Heart left ventricle (tissue), 13 donors: ENCODE measurements at regions not wholly inside any gene's neighbourhood (a gene's known extent, or its start where the extent isn't known, plus 50 kb on each side); places are given as distances from the start of the nearest gene placed in this dataset.

Experiments
- CTCF ChIP-seq, 12 donors: fragments of 200-600 bp; sonication (generic) in 4 of 12; IDR thresholded peaks; one replicate each; pipeline versions ENCODE4 v1.5.0 to v1.8.0; 2018 to 2022; ENCODE audit warnings: antibody characterized with exemption in 12 of 12, mild to moderate bottlenecking in 5 of 12
- POLR2A ChIP-seq, 2 donors: fragments of 450-650 bp; IDR thresholded peaks; one replicate each; pipeline ENCODE4 v1.6.1; 2017; ENCODE audit warnings: antibody characterized with exemption in 2 of 2, mild to moderate bottlenecking in 2 of 2, moderate library complexity in 2 of 2
- donor health status: ischemic (EF 13 %, LVEDD 7.1; RV severe dilation, severe dysfunction).
- donor health status: DM: no; HTN: yes; CAD: no.
- donor health status: DM: no; HTN: no; CAD: no.
- donor health status: ischemic (EF 25% LVEDD 6.9; RV normal size, moderate dysfunction).
- donor health status: ischemic (EF 25% LVEDD 5.7; RV mildly dilated, moderate dysfunction).
- donor health status: ischemic (EF 35%, LVEDD 5.7; RV mildly dilated, moderate dysfunction).
- donor health status: nonischemic (EF 11% LVEDD 7.7; RV severe dilation, severe dysfunction).
- donor health status: DM: yes; HTN: yes; CAD: no.
- donor health status: PGD.
- donor health status: ischemic (EF 29% LVEDD 5.4; RV normal size, mild dysfunction).
- donor health status: nonischemic (EF 23%, LVEDD 6.1; RV moderate dilation, normal function).

DNA sequence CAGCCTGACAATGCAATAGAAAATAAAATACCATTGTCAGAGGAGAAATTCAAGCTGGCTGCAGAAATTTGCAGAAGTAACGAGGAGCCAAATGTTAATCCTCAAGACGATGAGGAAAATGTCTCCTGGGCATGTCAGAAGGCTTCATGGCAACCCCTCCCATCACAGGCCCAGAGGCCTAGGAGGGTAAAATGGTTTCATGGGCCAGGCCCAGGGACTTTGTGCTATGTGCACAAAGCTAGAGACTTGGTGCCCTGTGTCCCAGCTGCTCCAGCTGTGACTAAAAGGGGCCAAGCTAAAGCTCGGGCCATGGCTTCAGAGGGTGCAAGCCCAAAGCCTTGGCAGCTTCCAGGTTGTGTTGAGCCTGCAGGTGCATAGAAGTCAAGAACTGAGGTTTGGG is 431.7 kb downstream of the LMO7 start:
- no peak for TF ChIP-seq CTCF (IDR thresholded peaks at IDR 0.05)
- TF ChIP-seq POLR2A (IDR thresholded peaks at IDR 0.05) = no peak
